IMR-90 (cell line): ENCODE measurements at regions not wholly inside any gene's neighbourhood (a gene's known extent, or its start where the extent isn't known, plus 50 kb on each side); places are given as distances from the start of the nearest gene placed in this dataset.

Source experiments
- ATAC-seq: fragments of 200-7000 bp; cut with Tn5 transposase; 2 replicates; pipeline ENCODE4 v1.9.1; 2020; ENCODE audit warnings: low read depth, mild to moderate bottlenecking, moderate library complexity
- BruUV-seq: library from RNA; stranded (reverse); fragments of 400-500 nt; replicated peaks from 2 replicates; lab custom pipeline; 2021; lab: Mats Ljungman, UMichigan
- CTCF ChIA-PET: fragments of 300-600 bp; formaldehyde crosslinking; extraction: SDS; loops from one replicate; lab custom pipeline; 2021; ENCODE audit warnings: antibody characterized with exemption; lab: Yijun Ruan, JAX
- POLR2A ChIA-PET: fragments of 300-600 bp; sonication (Branson Sonifier 250); formaldehyde crosslinking; loops from one replicate; lab custom pipeline; 2022; ENCODE audit warnings: antibody characterized with exemption; ENCODE audit not compliant: unreplicated experiment; lab: Charles Lee
- DNase-seq: peaks from one replicate; pipeline ENCODE4 v3.0.0; 2013
- H2AFZ ChIP-seq: replicated peaks from 2 replicates; pipeline ENCODE3; 2013; ENCODE audit warnings: low read length, mild to moderate bottlenecking; ENCODE audit not compliant: poor library complexity
- H2AK5ac ChIP-seq: 2 replicates; pipeline ENCODE4 v1.6.1; 2013; ENCODE audit warnings: low read depth, low read length, inconsistent platforms
- H2AK9ac ChIP-seq: replicated peaks from 2 replicates; pipeline ENCODE3; 2013; ENCODE audit warnings: mild to moderate bottlenecking, low read depth, low read length, moderate library complexity; ENCODE audit not compliant: poor library complexity
- H2BK120ac ChIP-seq: 2 replicates; pipeline ENCODE4 v1.6.1; 2013; ENCODE audit warnings: low read depth, low read length, inconsistent platforms
- H2BK15ac ChIP-seq: 3 replicates; pipeline ENCODE4 v1.6.1; 2013; ENCODE audit warnings: low read depth, low read length, inconsistent platforms
- H2BK20ac ChIP-seq: 2 replicates; pipeline ENCODE4 v1.6.1; 2013; ENCODE audit warnings: low read depth, mild to moderate bottlenecking, inconsistent platforms, low read length, moderate library complexity
- H2BK5ac ChIP-seq: 2 replicates; pipeline ENCODE4 v1.6.1; 2013; ENCODE audit warnings: mild to moderate bottlenecking, low read depth, low read length, inconsistent platforms; ENCODE audit not compliant: poor library complexity, severe bottlenecking
- H3K14ac ChIP-seq: replicated peaks from 2 replicates; pipeline ENCODE4 v1.6.1; 2013; ENCODE audit warnings: low read depth, low read length, inconsistent platforms
- H3K18ac ChIP-seq: 2 replicates; pipeline ENCODE4 v1.6.1; 2013; ENCODE audit warnings: low read depth, low read length, control low read depth
- H3K23ac ChIP-seq: 2 replicates; pipeline ENCODE4 v1.6.1; 2013; ENCODE audit warnings: low read depth, low read length, inconsistent platforms
- H3K27ac ChIP-seq: 2 replicates; pipeline ENCODE4 v1.5.1; 2013; ENCODE audit warnings: mild to moderate bottlenecking, control low read depth, low read length; ENCODE audit not compliant: insufficient read depth
- H3K27me3 ChIP-seq: 2 replicates; pipeline ENCODE4 v1.6.1; 2013; ENCODE audit warnings: low read length; ENCODE audit not compliant: control insufficient read depth, insufficient read depth
- H3K36me3 ChIP-seq: 2 replicates; pipeline ENCODE4 v1.6.1; 2013; ENCODE audit warnings: low read length, mixed read lengths; ENCODE audit not compliant: control insufficient read depth, insufficient read depth
- H3K4ac ChIP-seq: 2 replicates; pipeline ENCODE4 v1.6.1; 2013; ENCODE audit warnings: low read depth, low read length, inconsistent platforms
- H3K4me1 ChIP-seq: 2 replicates; pipeline ENCODE4 v1.6.1; 2013; ENCODE audit warnings: low read length, mixed read lengths; ENCODE audit not compliant: control insufficient read depth, insufficient read depth
- H3K4me2 ChIP-seq: 2 replicates; pipeline ENCODE4 v1.6.1; 2013; ENCODE audit warnings: low read depth, mild to moderate bottlenecking, control low read depth, low read length, moderate library complexity
- H3K4me3 ChIP-seq: 2 replicates; pipeline ENCODE4 v1.5.1; 2013; ENCODE audit warnings: low read depth, mild to moderate bottlenecking, control low read depth, low read length, moderate library complexity; ENCODE audit not compliant: insufficient read depth
- H3K56ac ChIP-seq: 2 replicates; pipeline ENCODE4 v1.6.1; 2013; ENCODE audit warnings: low read length, inconsistent platforms; ENCODE audit not compliant: insufficient read depth; ENCODE audit errors: extremely low read depth
- H3K79me1 ChIP-seq, 2 experiments: 2 replicates each; pipeline ENCODE4 v1.6.1; 2013; ENCODE audit warnings: low read length in 2 of 2, inconsistent platforms in 1 of 2, low read depth in 1 of 2
- H3K9ac ChIP-seq: 2 replicates; pipeline ENCODE4 v1.6.1; 2013; ENCODE audit warnings: low read depth, low read length, control low read depth
- H3K9me1 ChIP-seq: 2 replicates; pipeline ENCODE4 v1.6.1; 2013; ENCODE audit warnings: low read length, inconsistent platforms; ENCODE audit not compliant: insufficient read depth
- H3K9me3 ChIP-seq: 2 replicates; pipeline ENCODE4 v1.6.1; 2013; ENCODE audit warnings: low read length; ENCODE audit not compliant: control insufficient read depth, insufficient read depth
- H4K20me1 ChIP-seq: 2 replicates; pipeline ENCODE4 v1.6.1; 2013; ENCODE audit warnings: low read length, inconsistent platforms; ENCODE audit not compliant: insufficient read depth
- H4K5ac ChIP-seq: 2 replicates; pipeline ENCODE4 v1.6.1; 2013; ENCODE audit warnings: mild to moderate bottlenecking, low read depth, low read length, control low read depth
- H4K8ac ChIP-seq, 2 experiments: 2 replicates each; pipeline ENCODE4 v1.6.1; 2013; ENCODE audit warnings: low read depth in 2 of 2, low read length in 2 of 2, control low read depth in 1 of 2, inconsistent platforms in 1 of 2
- H4K91ac ChIP-seq: 2 replicates; pipeline ENCODE4 v1.6.1; 2013; ENCODE audit warnings: low read depth, low read length, inconsistent platforms; ENCODE audit not compliant: insufficient read depth
- CEBPB ChIP-seq: IDR thresholded peaks from 2 replicates; pipeline ENCODE4 v1.6.1; 2012; ENCODE audit warnings: low read depth, low read length, improper control_type of control experiment
- CHD1 ChIP-seq: IDR thresholded peaks from 2 replicates; pipeline ENCODE4 v1.6.1; 2012; ENCODE audit warnings: low read depth, low read length, improper control_type of control experiment
- CTCF ChIP-seq: conservative IDR thresholded peaks from 2 replicates; pipeline ENCODE4 v1.5.1; 2012; ENCODE audit warnings: mild to moderate bottlenecking, low read depth, low read length, improper control_type of control experiment
- ELK1 ChIP-seq: fragments of 150-350 bp; IDR thresholded peaks from 2 replicates; pipeline ENCODE4 v1.6.1; 2016; ENCODE audit warnings: low read depth, mild to moderate bottlenecking, low read length, moderate library complexity, borderline replicate concordance
- FOS ChIP-seq: fragments of 150-350 bp; IDR thresholded peaks from 2 replicates; pipeline ENCODE4 v1.6.1; 2016; ENCODE audit warnings: low read depth, low read length
- MAFK ChIP-seq: IDR thresholded peaks from 2 replicates; pipeline ENCODE4 v1.6.1; 2012; ENCODE audit warnings: low read depth, low read length, improper control_type of control experiment
- MAZ ChIP-seq: IDR thresholded peaks from 2 replicates; pipeline ENCODE4 v1.6.1; 2012; ENCODE audit warnings: low read depth, mild to moderate bottlenecking, low read length, improper control_type of control experiment, moderate library complexity, borderline replicate concordance
- MXI1 ChIP-seq: IDR thresholded peaks from 2 replicates; pipeline ENCODE4 v1.6.1; 2012; ENCODE audit warnings: low read depth, mild to moderate bottlenecking, low read length, moderate library complexity, borderline replicate concordance
- NFE2L2 ChIP-seq: fragments of 150-350 bp; IDR thresholded peaks from 2 replicates; pipeline ENCODE4 v1.6.1; 2016; ENCODE audit warnings: low read depth, mild to moderate bottlenecking, low read length
- RFX5 ChIP-seq: IDR thresholded peaks from 2 replicates; pipeline ENCODE4 v1.8.0; 2012; ENCODE audit warnings: low read depth, mild to moderate bottlenecking, low read length, moderate library complexity
- USF2 ChIP-seq: fragments of 150-350 bp; IDR thresholded peaks from 2 replicates; pipeline ENCODE4 v1.6.1; 2017; ENCODE audit warnings: mild to moderate bottlenecking, antibody characterized with exemption, low read length, low read depth
- WGBS, 2 experiments: methylation state at CpG; one replicate each; pipeline versions ENCODE4 v1.1.5 to v1.1.7; 2013; ENCODE audit warnings: missing lambda C conversion rate in 2 of 2; ENCODE audit not compliant: insufficient read length in 1 of 2; ENCODE audit errors: extremely low coverage in 2 of 2; 5-methylcytosine and 5-hydroxymethylcytosine counted together
- dilution Hi-C: fragments of 300-500 bp; cut with HindIII; formaldehyde crosslinking; loops from one replicate; pipeline ENCODE4 v1.14.3; 2018; ENCODE audit warnings: low sequenced_read_pairs; ENCODE audit not compliant: unreplicated experiment
- in situ Hi-C: fragments of 300-500 bp; cut with MboI; formaldehyde crosslinking; loops from 3 replicates; pipeline ENCODE4 v1.14.3; 2019; ENCODE audit warnings: low sequenced_read_pairs, inconsistent platforms, mixed read lengths
- intact Hi-C: fragments of 100-400 bp; cut with micrococcal nuclease; formaldehyde crosslinking; loops from 2 replicates; pipeline ENCODE4 v1.10.0; 2022

GRCh38 chr19:30881281-30881680, 468.0 kb downstream of the TSHZ3 start:
- H3K27me3 ChIP-seq: no peaks in the 10 kb centered on the region
- dilution Hi-C loops: no loop called here
- in situ Hi-C loops: no loop called here
- H3K23ac ChIP-seq: no peak overlapping the region
- no peaks in the 10 kb centered on the region for H3K36me3 ChIP-seq
- no peaks in the 10 kb centered on the region for H3K79me1 ChIP-seq
- no peak overlapping the region for H2AK5ac ChIP-seq
- no peak overlapping the region for H2BK20ac ChIP-seq
- no peak overlapping the region for H3K4ac ChIP-seq
- no peak overlapping the region for H4K91ac ChIP-seq
- no peak overlapping the region for H3K56ac ChIP-seq
- ChIA-PET POLR2A (no interaction called here), CTCF (no interaction called here)
- no peak overlapping the region for H3K4me2 ChIP-seq
- H3K9me3 ChIP-seq: no peaks in the 10 kb centered on the region
- DNase-seq (no peak), ATAC-seq (no peak)
- no peak overlapping the region for H4K8ac ChIP-seq
- H2AFZ ChIP-seq: no peak overlapping the region
- WGBS, 2 experiments: no CpG with 5 or more reads among the region's 7 CpGs
- no peaks in the 10 kb centered on the region for H4K20me1 ChIP-seq
- no peaks in the 10 kb centered on the region for H3K4me1 ChIP-seq
- no peaks in the 10 kb centered on the region for H3K9me1 ChIP-seq
- H3K27ac ChIP-seq: no peak overlapping the region
- no peak overlapping the region for H2BK5ac ChIP-seq
- intact Hi-C loops: no loop called here
- no peak overlapping the region for H2BK15ac ChIP-seq
- H4K5ac ChIP-seq: no peak overlapping the region
- no peak overlapping the region for H2BK120ac ChIP-seq
- no peak overlapping the region for H3K18ac ChIP-seq
- BruUV-seq: no TSS peak
- TF ChIP-seq CEBPB: no peak
- no peak for TF ChIP-seq NFE2L2
- TF ChIP-seq CHD1: no peak
- TF ChIP-seq ELK1: no peak
- no peak for TF ChIP-seq FOS
- TF ChIP-seq MXI1: no peak
- no peak for TF ChIP-seq MAFK
- no peak for TF ChIP-seq RFX5
- TF ChIP-seq USF2: no peak
- TF ChIP-seq CTCF: no peak
- TF ChIP-seq MAZ: no peak
- H3K9ac ChIP-seq: no peak overlapping the region
- H2AK9ac ChIP-seq: no peak overlapping the region
- H3K14ac ChIP-seq: no peak overlapping the region
- no peak overlapping the region for H3K4me3 ChIP-seq
